UCSD-AML1 (cell line): ENCODE measurements at regions not wholly inside any gene's neighbourhood (a gene's known extent, or its start where the extent isn't known, plus 50 kb on each side); places are given as distances from the start of the nearest gene placed in this dataset.

Experiments used
- DNase-seq: peaks from one replicate; lab custom pipeline; 2025; ENCODE audit not compliant: unreplicated experiment; lab: John Stamatoyannopoulos, UW

- no peak for DNase-seq
Observed at GRCh38 chr13:105343134-105343806, 1192.2 kb downstream of the EFNB2 start.

DNA sequence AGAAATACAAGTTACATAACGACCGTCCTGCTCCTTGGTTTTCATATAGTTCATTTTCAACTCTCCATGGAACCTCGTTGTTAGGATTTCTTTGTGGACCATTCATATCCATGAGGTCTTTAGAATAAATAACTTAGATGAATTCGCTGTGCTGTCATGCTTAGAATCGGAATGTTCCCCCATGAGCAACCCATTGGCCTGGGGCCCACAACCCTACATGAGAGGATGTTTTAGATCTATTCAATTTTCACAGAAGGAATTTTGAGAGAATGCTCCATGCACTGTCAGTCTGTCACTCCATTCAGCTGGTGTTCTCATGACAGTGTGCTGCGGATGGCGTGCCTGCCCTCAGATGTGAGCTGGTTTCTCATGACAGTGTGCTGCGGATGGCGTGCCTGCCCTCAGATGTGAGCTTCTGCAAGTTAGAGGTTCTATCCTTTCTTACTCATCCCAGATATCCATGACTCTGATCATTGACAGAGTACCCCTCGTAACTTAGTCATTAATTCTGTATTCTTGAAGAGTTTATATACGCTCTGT, 1193.1 kb downstream of the EFNB2 start:
- no peak for DNase-seq

DNA sequence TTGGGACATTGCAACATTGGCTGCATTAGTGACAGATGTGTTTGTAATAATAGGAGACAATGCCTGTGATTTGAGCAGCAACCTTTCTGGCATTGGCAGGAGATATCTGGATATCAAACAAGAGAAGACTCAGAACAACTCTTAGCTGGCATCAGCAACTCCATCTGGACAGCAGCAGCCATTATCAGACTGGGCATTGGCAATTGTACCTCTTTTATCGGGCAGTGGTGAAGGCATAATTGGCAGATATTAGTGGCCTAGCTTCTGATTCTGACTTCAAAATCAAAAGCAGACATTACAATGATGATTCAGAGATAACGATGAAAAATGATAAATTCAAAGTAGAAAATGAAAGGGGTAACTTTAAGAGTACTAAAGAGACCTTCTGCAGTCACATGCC, 1193.7 kb downstream of the EFNB2 start:
- no peak for DNase-seq

GRCh38 chr13:105341256-105341655, 1194.2 kb downstream of the EFNB2 start:
- no peak for DNase-seq

- no peak for DNase-seq
Observed at GRCh38 chr13:105340061-105340606, 1195.3 kb downstream of the EFNB2 start.

DNA sequence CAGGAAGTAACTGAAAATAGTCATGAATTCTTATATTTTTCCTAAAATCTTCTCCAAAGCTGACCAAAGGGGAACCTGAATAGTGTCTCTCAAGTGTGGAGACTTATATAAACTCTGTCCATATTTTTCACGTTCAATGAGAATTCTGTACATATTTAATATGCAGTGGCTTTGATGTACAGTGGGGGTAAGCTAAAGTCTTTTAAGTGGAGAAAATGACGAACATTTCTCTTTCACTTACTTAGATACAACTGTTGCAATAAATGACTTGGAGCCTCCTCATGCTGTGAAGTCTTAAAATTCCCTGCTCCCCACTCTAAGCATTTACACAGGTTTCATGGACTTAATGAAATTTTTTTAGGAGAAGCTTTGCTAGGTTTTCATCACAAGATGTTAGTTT, 1196.7 kb downstream of the EFNB2 start:
- DNase-seq, result no peak

- no peak for DNase-seq
Observed at GRCh38 chr13:105338006-105338405, 1197.5 kb downstream of the EFNB2 start.

DNA sequence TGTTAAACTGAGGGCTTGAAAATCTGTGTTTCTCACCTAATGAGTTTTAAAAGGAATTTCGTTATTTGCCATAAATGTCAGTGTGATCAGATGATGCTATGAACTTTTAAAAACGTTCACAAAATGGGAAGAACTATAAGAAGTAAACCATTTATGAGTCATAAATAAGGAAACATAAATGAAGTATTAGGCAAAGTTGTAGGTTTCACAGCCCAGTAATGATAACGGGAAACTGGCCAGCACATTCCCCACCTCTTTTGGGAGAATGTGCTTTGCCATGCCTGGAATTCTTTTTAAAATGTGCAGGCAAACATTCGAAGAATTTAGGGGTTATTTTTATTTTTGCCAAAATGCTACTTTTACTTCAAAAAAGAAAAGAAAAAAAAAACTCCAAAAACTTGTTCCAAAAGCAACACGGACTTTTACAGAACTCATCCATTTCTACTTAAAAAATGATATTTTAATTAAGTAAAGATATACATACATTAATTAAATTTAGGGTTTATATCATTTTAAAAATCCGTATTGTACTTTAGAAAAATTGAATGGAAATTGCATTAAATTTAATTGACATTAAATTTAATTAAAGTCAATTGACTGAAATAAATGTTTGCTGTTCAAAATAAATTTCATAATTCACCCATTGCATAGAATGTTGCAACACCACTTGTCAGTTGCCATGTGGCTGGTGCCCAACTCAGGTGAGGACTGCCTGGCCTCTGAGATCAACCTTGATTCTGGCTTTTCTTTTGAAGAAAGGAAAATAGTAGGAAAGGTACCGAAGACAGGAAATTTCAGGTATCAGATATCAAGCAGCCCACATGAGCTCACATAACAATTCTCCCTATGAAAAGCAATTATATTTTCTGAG, 1198.5 kb downstream of the EFNB2 start:
- no peak for DNase-seq

- no peak for DNase-seq
Observed at GRCh38 chr13:105334211-105334610, 1201.3 kb downstream of the EFNB2 start.

GRCh38 chr13:105333416-105333815, 1202.0 kb downstream of the EFNB2 start:
- no peak for DNase-seq

- no peak for DNase-seq
Observed at GRCh38 chr13:105329359-105329758, 1206.1 kb downstream of the EFNB2 start.

GRCh38 chr13:105328212-105328611, 1207.2 kb downstream of the EFNB2 start:
- DNase-seq, result no peak

DNA sequence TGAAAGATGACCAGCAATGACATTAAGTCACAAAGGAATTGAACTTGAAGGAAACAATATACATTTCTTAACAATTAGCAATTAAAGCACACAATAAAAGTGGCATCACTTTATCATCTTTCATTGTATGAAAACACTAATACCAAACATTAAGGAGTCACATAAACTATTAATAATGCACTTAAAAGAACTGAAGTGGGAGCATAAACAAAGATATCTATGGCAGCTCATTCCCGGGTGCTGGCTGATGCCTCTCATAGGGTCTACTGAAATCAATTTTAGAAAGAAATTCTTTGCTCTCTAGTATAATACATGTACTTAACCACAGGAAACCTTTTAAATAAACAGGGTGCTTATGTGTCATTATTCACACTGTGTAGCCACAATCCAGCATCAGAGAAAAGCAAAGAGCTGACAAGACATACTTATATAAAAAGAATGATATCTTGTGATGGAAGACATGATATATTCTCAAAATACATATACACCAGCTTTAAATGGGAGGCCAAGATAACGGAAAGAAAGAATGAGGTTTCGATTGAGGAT, 1207.8 kb downstream of the EFNB2 start:
- no peak for DNase-seq

DNA sequence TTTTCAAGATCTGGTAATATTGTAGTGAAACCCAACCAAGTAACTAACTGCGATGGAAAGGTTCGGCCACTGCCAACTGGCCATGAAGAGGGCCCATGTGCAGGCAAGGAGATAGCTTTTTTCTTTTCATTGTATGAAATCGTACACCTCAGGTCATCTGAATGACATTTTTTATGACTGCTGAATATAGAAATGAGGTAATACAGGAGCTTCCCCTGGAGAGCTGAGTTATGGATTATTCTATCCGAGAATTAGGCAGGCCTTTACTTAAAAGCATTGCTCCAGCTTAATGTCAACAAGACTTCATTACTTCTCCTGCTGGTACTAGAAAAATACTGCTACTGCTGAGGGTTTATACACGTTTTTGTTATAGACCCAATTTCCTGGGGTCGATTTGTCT, 1215.6 kb downstream of the EFNB2 start:
- DNase-seq, result no peak

GRCh38 chr13:105316731-105317130, 1218.7 kb downstream of the EFNB2 start:
- no peak for DNase-seq

DNA sequence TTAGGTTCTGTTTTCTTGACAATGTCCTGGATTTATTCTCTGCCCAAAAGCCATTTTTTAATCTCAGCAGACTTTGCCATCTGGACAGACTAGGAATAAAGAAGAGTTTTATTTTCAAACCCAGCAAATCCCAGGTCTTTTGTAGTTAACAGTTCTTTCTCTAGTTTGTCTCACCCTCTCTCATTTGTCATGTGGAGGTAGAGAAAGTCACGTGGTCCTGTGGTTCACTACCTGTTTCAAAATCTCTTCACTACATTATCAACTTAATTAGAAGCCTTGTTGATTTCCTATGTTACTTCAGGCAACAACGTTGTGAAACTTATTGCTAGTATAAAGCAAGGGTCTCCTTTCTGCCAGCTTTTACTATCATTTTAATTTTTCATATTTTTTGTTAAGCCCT, 1222.6 kb downstream of the EFNB2 start:
- no peak for DNase-seq

DNA sequence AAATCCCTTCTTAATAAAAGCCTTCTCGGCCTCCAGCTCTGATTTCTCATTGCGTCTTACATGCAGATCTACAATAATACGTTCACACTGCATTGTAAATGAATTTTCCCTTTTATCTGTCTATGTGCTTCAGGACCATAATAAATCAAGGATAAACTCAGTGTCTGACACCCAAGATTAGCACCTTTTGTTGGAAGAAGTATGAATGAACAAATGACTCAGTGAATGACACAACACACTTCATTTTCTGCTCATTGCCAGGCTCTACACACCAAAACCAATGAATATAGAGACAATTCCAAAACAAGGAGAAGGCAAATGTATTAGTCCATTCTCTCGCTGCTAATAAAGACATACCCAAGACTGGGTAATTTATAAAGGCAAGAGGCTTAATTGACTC, 1224.4 kb downstream of the EFNB2 start:
- no peak for DNase-seq

GRCh38 chr13:105307776-105308175, 1227.7 kb downstream of the EFNB2 start:
- DNase-seq, result no peak

DNA sequence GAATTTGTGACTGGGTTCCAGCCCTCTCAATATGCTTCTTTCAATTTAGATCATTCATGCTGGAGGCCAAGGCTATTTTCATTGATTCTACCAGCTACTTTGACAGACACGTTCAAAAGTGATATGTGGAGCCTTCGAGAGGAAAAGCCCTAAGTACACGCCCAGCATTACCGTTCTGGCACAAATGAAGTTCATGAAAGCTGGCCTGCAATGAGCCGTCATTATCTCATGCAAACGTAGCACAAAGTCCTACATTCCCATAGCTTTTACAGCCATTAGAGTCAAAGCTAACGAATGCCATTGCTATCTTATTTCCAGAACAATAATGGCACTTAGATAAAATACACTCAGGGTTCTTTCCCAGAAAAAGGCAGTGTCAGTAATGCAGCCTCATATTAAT, 1237.6 kb downstream of the EFNB2 start:
- no peak for DNase-seq

- no peak for DNase-seq
Observed at GRCh38 chr13:105291987-105292386, 1243.5 kb downstream of the EFNB2 start.

DNA sequence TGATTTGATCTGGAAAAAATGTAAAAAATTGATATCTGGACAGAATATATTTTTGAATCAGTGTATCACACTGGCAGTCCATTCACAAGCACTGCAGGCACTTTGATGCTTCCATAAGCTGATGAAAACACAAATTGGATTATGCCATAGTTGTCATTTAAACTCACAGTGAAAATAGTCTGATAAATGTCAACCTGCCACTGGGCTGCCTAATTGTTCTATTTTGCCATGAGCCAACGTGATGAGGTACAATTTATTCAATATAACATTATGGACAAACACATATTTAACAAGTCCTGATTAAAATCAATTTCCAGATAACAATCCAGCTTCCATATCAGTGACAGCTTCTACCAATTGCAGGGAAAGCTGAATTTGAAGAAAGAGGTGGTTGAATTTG, 1244.9 kb downstream of the EFNB2 start:
- no peak for DNase-seq

DNA sequence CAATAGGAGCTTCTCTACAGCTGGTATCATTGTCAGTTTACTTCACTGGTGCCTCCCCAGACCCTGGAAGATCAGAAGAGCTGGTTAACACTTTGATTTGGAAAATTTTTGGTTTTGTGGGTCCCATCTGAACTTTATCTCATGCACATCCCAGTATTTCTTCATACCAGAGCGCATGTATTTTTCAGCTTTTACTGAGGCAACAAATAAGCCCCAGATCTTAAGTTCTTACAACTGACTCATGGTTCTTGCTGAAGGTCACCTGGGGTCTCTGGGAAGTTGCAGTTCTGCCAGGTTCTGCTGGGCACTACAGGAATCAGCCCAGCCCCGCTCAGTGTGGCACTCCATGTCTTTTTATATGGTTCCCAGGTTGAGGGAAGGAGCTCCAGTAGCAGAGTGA, 1249.9 kb downstream of the EFNB2 start:
- no peak for DNase-seq
